ENCODE measurements at regions not wholly inside any gene's neighbourhood (a gene's known extent, or its start where the extent isn't known, plus 50 kb on each side); places are given as distances from the start of the nearest gene placed in this dataset.
A peak's percentile ranks its signal among the peaks of the same experiment; 100 is the strongest.

- TF ChIP-seq, protein P1, sequence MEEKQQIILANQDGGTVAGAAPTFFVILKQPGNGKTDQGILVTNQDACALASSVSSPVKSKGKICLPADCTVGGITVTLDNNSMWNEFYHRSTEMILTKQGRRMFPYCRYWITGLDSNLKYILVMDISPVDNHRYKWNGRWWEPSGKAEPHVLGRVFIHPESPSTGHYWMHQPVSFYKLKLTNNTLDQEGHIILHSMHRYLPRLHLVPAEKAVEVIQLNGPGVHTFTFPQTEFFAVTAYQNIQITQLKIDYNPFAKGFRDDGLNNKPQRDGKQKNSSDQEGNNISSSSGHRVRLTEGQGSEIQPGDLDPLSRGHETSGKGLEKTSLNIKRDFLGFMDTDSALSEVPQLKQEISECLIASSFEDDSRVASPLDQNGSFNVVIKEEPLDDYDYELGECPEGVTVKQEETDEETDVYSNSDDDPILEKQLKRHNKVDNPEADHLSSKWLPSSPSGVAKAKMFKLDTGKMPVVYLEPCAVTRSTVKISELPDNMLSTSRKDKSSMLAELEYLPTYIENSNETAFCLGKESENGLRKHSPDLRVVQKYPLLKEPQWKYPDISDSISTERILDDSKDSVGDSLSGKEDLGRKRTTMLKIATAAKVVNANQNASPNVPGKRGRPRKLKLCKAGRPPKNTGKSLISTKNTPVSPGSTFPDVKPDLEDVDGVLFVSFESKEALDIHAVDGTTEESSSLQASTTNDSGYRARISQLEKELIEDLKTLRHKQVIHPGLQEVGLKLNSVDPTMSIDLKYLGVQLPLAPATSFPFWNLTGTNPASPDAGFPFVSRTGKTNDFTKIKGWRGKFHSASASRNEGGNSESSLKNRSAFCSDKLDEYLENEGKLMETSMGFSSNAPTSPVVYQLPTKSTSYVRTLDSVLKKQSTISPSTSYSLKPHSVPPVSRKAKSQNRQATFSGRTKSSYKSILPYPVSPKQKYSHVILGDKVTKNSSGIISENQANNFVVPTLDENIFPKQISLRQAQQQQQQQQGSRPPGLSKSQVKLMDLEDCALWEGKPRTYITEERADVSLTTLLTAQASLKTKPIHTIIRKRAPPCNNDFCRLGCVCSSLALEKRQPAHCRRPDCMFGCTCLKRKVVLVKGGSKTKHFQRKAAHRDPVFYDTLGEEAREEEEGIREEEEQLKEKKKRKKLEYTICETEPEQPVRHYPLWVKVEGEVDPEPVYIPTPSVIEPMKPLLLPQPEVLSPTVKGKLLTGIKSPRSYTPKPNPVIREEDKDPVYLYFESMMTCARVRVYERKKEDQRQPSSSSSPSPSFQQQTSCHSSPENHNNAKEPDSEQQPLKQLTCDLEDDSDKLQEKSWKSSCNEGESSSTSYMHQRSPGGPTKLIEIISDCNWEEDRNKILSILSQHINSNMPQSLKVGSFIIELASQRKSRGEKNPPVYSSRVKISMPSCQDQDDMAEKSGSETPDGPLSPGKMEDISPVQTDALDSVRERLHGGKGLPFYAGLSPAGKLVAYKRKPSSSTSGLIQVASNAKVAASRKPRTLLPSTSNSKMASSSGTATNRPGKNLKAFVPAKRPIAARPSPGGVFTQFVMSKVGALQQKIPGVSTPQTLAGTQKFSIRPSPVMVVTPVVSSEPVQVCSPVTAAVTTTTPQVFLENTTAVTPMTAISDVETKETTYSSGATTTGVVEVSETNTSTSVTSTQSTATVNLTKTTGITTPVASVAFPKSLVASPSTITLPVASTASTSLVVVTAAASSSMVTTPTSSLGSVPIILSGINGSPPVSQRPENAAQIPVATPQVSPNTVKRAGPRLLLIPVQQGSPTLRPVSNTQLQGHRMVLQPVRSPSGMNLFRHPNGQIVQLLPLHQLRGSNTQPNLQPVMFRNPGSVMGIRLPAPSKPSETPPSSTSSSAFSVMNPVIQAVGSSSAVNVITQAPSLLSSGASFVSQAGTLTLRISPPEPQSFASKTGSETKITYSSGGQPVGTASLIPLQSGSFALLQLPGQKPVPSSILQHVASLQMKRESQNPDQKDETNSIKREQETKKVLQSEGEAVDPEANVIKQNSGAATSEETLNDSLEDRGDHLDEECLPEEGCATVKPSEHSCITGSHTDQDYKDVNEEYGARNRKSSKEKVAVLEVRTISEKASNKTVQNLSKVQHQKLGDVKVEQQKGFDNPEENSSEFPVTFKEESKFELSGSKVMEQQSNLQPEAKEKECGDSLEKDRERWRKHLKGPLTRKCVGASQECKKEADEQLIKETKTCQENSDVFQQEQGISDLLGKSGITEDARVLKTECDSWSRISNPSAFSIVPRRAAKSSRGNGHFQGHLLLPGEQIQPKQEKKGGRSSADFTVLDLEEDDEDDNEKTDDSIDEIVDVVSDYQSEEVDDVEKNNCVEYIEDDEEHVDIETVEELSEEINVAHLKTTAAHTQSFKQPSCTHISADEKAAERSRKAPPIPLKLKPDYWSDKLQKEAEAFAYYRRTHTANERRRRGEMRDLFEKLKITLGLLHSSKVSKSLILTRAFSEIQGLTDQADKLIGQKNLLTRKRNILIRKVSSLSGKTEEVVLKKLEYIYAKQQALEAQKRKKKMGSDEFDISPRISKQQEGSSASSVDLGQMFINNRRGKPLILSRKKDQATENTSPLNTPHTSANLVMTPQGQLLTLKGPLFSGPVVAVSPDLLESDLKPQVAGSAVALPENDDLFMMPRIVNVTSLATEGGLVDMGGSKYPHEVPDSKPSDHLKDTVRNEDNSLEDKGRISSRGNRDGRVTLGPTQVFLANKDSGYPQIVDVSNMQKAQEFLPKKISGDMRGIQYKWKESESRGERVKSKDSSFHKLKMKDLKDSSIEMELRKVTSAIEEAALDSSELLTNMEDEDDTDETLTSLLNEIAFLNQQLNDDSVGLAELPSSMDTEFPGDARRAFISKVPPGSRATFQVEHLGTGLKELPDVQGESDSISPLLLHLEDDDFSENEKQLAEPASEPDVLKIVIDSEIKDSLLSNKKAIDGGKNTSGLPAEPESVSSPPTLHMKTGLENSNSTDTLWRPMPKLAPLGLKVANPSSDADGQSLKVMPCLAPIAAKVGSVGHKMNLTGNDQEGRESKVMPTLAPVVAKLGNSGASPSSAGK (IDR thresholded peaks at IDR 0.05) = no peak
- TF ChIP-seq ELF1 (tag; IDR thresholded peaks at IDR 0.05) = peak; percentile 59
- no peak for TF ChIP-seq POLR2AphosphoS5 (IDR thresholded peaks at IDR 0.05; ENCODE audit: control insufficient read depth, insufficient read depth, low read depth, low read length)
- TF ChIP-seq, protein P2, sequence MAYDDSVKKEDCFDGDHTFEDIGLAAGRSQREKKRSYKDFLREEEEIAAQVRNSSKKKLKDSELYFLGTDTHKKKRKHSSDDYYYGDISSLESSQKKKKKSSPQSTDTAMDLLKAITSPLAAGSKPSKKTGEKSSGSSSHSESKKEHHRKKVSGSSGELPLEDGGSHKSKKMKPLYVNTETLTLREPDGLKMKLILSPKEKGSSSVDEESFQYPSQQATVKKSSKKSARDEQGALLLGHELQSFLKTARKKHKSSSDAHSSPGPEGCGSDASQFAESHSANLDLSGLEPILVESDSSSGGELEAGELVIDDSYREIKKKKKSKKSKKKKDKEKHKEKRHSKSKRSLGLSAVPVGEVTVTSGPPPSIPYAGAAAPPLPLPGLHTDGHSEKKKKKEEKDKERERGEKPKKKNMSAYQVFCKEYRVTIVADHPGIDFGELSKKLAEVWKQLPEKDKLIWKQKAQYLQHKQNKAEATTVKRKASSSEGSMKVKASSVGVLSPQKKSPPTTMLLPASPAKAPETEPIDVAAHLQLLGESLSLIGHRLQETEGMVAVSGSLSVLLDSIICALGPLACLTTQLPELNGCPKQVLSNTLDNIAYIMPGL (CRISPR knock-in tag; IDR thresholded peaks at IDR 0.05) = no peak
- peak; percentile 59 for TF ChIP-seq BCOR (IDR thresholded peaks at IDR 0.05)
- no peak for TF ChIP-seq ZNF583 (CRISPR knock-in tag; IDR thresholded peaks at IDR 0.05)
- TF ChIP-seq, protein P3, sequence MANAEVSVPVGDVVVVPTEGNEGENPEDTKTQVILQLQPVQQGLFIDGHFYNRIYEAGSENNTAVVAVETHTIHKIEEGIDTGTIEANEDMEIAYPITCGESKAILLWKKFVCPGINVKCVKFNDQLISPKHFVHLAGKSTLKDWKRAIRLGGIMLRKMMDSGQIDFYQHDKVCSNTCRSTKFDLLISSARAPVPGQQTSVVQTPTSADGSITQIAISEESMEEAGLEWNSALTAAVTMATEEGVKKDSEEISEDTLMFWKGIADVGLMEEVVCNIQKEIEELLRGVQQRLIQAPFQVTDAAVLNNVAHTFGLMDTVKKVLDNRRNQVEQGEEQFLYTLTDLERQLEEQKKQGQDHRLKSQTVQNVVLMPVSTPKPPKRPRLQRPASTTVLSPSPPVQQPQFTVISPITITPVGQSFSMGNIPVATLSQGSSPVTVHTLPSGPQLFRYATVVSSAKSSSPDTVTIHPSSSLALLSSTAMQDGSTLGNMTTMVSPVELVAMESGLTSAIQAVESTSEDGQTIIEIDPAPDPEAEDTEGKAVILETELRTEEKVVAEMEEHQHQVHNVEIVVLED (CRISPR knock-in tag; IDR thresholded peaks at IDR 0.05) = no peak
- 0 out of 2 replicates have a peak, but pooled peaks have one; percentile 49 for TF ChIP-seq LARP7 (IDR thresholded peaks at IDR 0.05)
- TF ChIP-seq, protein P4, sequence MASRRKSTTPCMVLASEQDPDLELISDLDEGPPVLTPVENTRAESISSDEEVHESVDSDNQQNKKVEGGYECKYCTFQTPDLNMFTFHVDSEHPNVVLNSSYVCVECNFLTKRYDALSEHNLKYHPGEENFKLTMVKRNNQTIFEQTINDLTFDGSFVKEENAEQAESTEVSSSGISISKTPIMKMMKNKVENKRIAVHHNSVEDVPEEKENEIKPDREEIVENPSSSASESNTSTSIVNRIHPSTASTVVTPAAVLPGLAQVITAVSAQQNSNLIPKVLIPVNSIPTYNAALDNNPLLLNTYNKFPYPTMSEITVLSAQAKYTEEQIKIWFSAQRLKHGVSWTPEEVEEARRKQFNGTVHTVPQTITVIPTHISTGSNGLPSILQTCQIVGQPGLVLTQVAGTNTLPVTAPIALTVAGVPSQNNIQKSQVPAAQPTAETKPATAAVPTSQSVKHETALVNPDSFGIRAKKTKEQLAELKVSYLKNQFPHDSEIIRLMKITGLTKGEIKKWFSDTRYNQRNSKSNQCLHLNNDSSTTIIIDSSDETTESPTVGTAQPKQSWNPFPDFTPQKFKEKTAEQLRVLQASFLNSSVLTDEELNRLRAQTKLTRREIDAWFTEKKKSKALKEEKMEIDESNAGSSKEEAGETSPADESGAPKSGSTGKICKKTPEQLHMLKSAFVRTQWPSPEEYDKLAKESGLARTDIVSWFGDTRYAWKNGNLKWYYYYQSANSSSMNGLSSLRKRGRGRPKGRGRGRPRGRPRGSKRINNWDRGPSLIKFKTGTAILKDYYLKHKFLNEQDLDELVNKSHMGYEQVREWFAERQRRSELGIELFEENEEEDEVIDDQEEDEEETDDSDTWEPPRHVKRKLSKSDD (conservative IDR thresholded peaks at IDR 0.05; ENCODE audit: low read length) = no peak
- TF ChIP-seq ZC3H11A (IDR thresholded peaks at IDR 0.05; ENCODE audit: low read depth, low read length) = no peak
These were observed 305.2 kb downstream of the SEC14L1 start (continued) for GRCh38 chr17:77445760-77446532.
